ENCODE measurements at regions not wholly inside any gene's neighbourhood (a gene's known extent, or its start where the extent isn't known, plus 50 kb on each side); places are given as distances from the start of the nearest gene placed in this dataset.
"Not testable (repeated sequence)": the region's sequence is repeated elsewhere in the genome, so short reads cannot be mapped to it uniquely, and the experiment has no call there.

- Histone ChIP-seq H3K4me1 (no peaks in the 10 kb centered on the region), H3K27ac (no peak overlapping the region), H3K4me3 (no peak overlapping the region), H3K9me3 (no peaks in the 10 kb centered on the region), H3K27me3 (no peaks in the 10 kb centered on the region), H3K36me3 (no peaks in the 10 kb centered on the region)
- DNase-seq, result no peak
- TF ChIP-seq, protein P1, sequence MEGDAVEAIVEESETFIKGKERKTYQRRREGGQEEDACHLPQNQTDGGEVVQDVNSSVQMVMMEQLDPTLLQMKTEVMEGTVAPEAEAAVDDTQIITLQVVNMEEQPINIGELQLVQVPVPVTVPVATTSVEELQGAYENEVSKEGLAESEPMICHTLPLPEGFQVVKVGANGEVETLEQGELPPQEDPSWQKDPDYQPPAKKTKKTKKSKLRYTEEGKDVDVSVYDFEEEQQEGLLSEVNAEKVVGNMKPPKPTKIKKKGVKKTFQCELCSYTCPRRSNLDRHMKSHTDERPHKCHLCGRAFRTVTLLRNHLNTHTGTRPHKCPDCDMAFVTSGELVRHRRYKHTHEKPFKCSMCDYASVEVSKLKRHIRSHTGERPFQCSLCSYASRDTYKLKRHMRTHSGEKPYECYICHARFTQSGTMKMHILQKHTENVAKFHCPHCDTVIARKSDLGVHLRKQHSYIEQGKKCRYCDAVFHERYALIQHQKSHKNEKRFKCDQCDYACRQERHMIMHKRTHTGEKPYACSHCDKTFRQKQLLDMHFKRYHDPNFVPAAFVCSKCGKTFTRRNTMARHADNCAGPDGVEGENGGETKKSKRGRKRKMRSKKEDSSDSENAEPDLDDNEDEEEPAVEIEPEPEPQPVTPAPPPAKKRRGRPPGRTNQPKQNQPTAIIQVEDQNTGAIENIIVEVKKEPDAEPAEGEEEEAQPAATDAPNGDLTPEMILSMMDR (IDR thresholded peaks at IDR 0.05), result no peak
- TF ChIP-seq POLR2A (IDR thresholded peaks at IDR 0.05), result no peak
- intact Hi-C loops (cut with DNase I), result no loop called here
These were observed 305.0 kb downstream of the PTH2R start for GRCh38 chr2:208711598-208711997.

DNA sequence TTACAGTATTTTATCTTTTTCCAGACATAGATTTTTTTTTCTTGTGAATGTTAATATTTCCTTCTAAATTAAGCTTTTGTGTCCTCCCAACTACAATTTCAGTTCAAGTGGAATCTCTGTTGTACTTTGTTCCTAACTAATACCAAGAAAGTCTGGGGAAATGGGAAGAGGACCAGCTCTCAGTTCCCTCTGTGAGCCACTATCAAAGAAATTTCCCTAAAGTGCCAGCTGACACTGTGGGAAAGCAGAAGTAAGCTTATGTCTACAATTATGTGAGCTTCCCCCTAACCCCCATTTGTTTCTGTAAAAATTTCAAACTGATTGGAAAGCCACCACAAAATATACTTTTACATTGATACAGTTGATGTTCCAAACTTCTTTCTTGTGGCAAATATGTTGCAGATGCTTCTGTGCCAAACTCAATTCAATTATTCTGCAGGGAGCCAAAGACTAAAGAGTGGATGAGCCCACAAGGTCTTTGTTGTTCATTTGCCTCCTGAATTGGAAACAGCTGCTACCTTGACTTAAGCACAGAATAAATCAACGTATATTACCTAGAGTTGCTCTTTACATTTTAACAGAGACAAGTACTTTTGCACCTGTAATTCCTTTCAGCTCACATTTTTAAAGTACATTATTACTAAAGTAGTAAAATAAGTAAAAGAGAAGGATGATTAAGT lies 306.6 kb downstream of the PTH2R start:
- no peaks in the 10 kb centered on the region for H3K27me3 ChIP-seq
- intact Hi-C loops (cut with DNase I), result no loop called here
- no peak for TF ChIP-seq POLR2A (IDR thresholded peaks at IDR 0.05)
- TF ChIP-seq, protein P1 (IDR thresholded peaks at IDR 0.05), result no peak
- H3K27ac ChIP-seq, result no peak overlapping the region
- H3K36me3 ChIP-seq, result no peaks in the 10 kb centered on the region
- H3K9me3 ChIP-seq, result no peaks in the 10 kb centered on the region
- WGBS, 2 donors, result 44 to 56% methylated on average over 1 of the region's 1 CpG
- no peaks in the 10 kb centered on the region for H3K4me1 ChIP-seq
- no peak overlapping the region for H3K4me3 ChIP-seq
- DNase-seq, result no peak

DNA sequence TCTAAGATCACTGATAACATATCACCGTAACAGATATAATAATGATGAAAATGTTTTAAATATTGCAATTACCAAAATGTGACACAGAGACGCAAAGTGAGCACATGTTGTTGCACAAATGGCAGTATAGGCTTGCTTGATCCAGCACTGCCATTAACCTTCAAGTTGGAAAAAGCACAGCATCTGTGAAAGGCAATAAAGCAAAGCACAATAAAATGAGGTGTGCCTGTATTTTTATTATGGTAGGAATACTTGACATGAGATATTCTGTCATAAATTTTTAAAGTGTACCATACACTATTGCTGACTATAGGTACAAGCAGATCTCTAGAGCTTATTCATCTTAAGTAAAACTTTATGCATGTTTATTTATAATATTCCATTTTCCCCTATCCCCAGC lies 312.2 kb downstream of the PTH2R start:
- Histone ChIP-seq H3K4me3 (no peak overlapping the region), H3K27me3 (no peaks in the 10 kb centered on the region), H3K4me1 (no peaks in the 10 kb centered on the region), H3K36me3 (no peaks in the 10 kb centered on the region), H3K27ac (no peak overlapping the region), H3K9me3 (no peaks in the 10 kb centered on the region)
- 82 to 87% methylated on average over 2 of the region's 2 CpGs for WGBS, 2 donors
- intact Hi-C loops (cut with DNase I), result no loop called here
- DNase-seq, result no peak
- no peak for TF ChIP-seq POLR2A (IDR thresholded peaks at IDR 0.05)

DNA sequence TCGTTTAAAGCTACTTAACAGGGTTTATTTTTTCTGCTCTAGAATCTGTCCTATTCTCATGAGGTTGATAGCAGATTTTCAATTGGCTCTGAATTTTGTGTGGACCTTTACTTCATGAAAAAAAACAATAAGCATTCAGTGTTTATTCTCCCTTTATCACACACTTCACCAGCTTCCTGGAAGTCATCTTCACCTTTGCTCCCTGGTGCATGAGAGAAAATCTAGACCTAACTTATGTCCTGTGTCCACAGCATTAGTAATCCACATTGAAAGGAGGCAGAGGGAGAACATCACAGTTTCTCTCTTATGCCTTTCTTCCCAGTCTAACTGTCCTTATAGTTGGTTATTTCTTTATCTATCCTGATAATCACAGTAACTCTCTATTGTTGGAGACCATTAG lies 316.1 kb downstream of the PTH2R start:
- Histone ChIP-seq H3K4me1 (no peaks in the 10 kb centered on the region), H3K4me3 (no peak overlapping the region), H3K9me3 (no peaks in the 10 kb centered on the region), H3K27ac (no peak overlapping the region), H3K27me3 (no peaks in the 10 kb centered on the region), H3K36me3 (no peaks in the 10 kb centered on the region)
- WGBS, 2 donors, result 11 to 27% methylated on average over 1 of the region's 1 CpG
- intact Hi-C loops (cut with DNase I), result no loop called here
- DNase-seq, result no peak
- no peak for TF ChIP-seq POLR2A (IDR thresholded peaks at IDR 0.05)
- TF ChIP-seq, protein P1 (IDR thresholded peaks at IDR 0.05), result no peak

DNA sequence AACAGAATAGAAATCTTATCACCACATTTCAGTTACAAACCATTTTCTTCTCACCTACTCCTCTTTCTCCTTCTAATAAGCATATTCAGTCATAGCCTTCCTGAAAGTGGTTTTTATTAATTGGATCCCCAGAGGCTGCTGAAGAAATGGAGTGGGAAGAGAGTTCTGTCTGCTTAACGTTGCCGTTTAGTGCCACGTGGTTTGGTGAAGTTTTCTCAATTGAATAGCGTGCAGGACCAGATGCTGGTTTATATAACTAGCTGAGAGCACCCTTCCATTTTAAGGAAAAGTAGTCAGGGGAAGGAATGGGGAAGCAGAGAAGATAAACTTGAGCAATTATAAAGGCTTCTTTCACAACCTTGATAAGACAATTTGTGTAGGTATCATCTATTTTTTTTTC lies 318.7 kb downstream of the PTH2R start:
- TF ChIP-seq, protein P1 (IDR thresholded peaks at IDR 0.05), result no peak
- TF ChIP-seq POLR2A (IDR thresholded peaks at IDR 0.05), result no peak
- WGBS, 2 donors, result 60 to 61% methylated on average over 4 of the region's 4 CpGs
- Histone ChIP-seq H3K4me3 (no peak overlapping the region), H3K36me3 (no peaks in the 10 kb centered on the region), H3K4me1 (no peaks in the 10 kb centered on the region), H3K9me3 (no peaks in the 10 kb centered on the region), H3K27ac (no peak overlapping the region), H3K27me3 (no peaks in the 10 kb centered on the region)
- intact Hi-C loops (cut with DNase I), result no loop called here
- DNase-seq, result no peak

DNA sequence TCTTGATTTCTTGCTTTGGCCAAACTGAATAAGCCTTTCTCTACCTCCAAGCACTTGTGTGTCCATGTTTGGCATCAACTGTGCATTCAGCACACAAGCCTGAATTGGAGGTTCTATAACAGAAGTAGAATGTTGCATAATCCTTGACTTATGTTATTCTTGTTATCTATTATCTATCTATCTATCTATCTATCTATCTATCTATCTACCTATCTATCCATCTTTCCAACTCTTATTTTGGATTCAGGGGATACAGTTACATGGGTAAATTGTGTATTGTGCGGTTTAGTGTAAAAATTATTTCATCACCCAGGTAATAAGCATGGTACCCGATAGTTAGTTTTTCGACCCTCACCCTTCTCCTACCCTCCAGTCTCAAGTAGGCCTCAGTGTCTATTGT lies 319.6 kb downstream of the PTH2R start:
- WGBS, 2 donors, result 84 to 90% methylated on average over 3 of the region's 3 CpGs

DNA sequence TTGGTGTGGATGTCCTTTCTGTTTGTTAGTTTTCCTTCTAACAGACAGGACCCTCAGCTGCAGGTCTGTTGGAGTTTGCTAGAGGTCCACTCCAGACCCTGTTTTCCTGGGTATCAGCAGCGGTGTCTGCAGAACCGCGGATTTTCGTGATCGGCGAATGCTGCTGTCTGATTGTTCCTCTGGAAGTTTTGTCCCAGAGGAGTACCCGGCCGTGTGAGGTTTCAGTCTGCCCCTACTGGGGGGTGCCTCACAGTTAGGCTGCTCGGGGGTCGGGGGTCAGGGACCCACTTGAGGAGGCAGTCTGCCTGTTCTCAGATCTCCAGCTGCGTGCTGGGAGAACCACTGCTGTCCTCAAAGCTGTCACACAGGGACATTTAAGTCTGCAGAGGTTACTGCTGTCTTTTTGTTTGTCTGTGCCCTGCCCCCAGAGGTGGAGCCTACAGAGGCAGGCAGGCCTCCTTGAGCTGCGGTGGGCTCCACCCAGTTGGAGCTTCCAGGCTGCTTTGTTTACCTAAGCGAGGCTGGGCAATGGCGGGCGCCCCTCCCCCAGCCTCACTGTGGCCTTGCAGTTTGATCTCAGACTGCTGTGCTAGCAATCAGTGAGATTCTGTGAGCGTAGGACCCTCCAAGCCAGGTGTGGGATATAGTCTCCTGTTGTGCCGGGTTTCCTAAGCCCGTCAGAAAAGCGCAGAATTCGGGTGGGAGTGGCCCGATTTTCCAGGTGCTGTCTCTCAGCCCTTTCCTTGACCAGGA lies 345.2 kb downstream of the PTH2R start:
- H3K36me3 ChIP-seq; H3K27ac ChIP-seq; H3K27me3 ChIP-seq; H3K4me3 ChIP-seq; intact Hi-C loops (cut with DNase I); DNase-seq; H3K9me3 ChIP-seq; H3K4me1 ChIP-seq: not testable (repeated sequence)
- 80% methylated on average over 1 of the region's 21 CpGs; no CpG with 5 or more reads in 1 of the 2 donors for WGBS, 2 donors

More for the DNA sequence above, 319.6 kb downstream of the PTH2R start:
- intact Hi-C loops (cut with DNase I), result no loop called here
- Histone ChIP-seq H3K4me3 (no peak overlapping the region), H3K9me3 (no peaks in the 10 kb centered on the region), H3K27ac (no peak overlapping the region), H3K36me3 (no peaks in the 10 kb centered on the region), H3K27me3 (no peaks in the 10 kb centered on the region), H3K4me1 (no peaks in the 10 kb centered on the region)
- DNase-seq, result no peak
- TF ChIP-seq POLR2A (IDR thresholded peaks at IDR 0.05), result no peak
- TF ChIP-seq, protein P1 (IDR thresholded peaks at IDR 0.05), result no peak

Measured in esophagus squamous epithelium (tissue), 5 donors.